Body of pancreas (tissue), 4 donors: ENCODE measurements at regions not wholly inside any gene's neighbourhood (a gene's known extent, or its start where the extent isn't known, plus 50 kb on each side); places are given as distances from the start of the nearest gene placed in this dataset.
"Not testable (repeated sequence)": the region's sequence is repeated elsewhere in the genome, so short reads cannot be mapped to it uniquely, and the experiment has no call there.

ENCODE experiments used
- ATAC-seq: fragments of 150-250 bp; one replicate; pipeline ENCODE4 v1.9.1; 2016
- DNase-seq, 4 donors: peaks; one replicate each; pipeline ENCODE4 v3.0.0-alpha.2; 2019
- H3K27ac ChIP-seq, 4 donors: fragments of 200-600 bp; sonication (generic); 1 replicate in 3 of 4; 2 replicates in 1 of 4; pipeline versions ENCODE4 v1.5.1 to v1.6.1; 2016 to 2019; ENCODE audit warnings: mild to moderate bottlenecking in 1 of 4, mixed read lengths in 1 of 4, moderate library complexity in 1 of 4
- H3K27me3 ChIP-seq, 2 donors: fragments of 200-600 bp; sonication (generic); one replicate each; pipeline ENCODE4 v1.6.0; 2016; ENCODE audit warnings: mild to moderate bottlenecking in 1 of 2
- H3K36me3 ChIP-seq, 2 donors: fragments of 200-600 bp; sonication (generic); replicated peaks in 1 of 2; 2 replicates each; pipeline ENCODE4 v1.5.1; 2016; ENCODE audit warnings: low read depth in 2 of 2; ENCODE audit not compliant: insufficient read depth in 1 of 2
- H3K4me1 ChIP-seq: fragments of 200-600 bp; sonication (generic); one replicate; pipeline ENCODE4 v1.6.0; 2016
- H3K4me3 ChIP-seq, 2 donors: fragments of 200-600 bp; sonication (generic); 1 replicate in 1 of 2; 2 replicates in 1 of 2; pipeline ENCODE4 v1.5.1; 2016 to 2019
- H3K9me3 ChIP-seq, 3 donors: fragments of 200-600 bp; sonication (generic); 1 replicate in 2 of 3; 2 replicates in 1 of 3; pipeline ENCODE4 v1.5.1; 2016
- POLR2A ChIP-seq, 3 donors: fragments of 450-650 bp; IDR thresholded peaks; one replicate each; pipeline ENCODE4 v1.6.1; 2016; ENCODE audit warnings: antibody characterized with exemption in 3 of 3, mild to moderate bottlenecking in 2 of 3
- WGBS, 2 donors: methylation state at CpG; one replicate each; pipeline ENCODE4 v1.1.5; 2017; 5-methylcytosine and 5-hydroxymethylcytosine counted together
- intact Hi-C: fragments of 100-400 bp; cut with DNase I; formaldehyde crosslinking; loops from one replicate; pipeline ENCODE4 v1.15.1; 2023
- TF ChIP-seq, protein P1 (sequence below), 7 experiments: fragments of 450-650 bp in 4 of 7; fragments of 200-600 bp in 3 of 7; sonication (generic) in 3 of 7; IDR thresholded peaks; one replicate each; pipeline ENCODE4 v1.5.1; 2016 to 2019; ENCODE audit warnings: antibody characterized with exemption in 7 of 7

DNA sequence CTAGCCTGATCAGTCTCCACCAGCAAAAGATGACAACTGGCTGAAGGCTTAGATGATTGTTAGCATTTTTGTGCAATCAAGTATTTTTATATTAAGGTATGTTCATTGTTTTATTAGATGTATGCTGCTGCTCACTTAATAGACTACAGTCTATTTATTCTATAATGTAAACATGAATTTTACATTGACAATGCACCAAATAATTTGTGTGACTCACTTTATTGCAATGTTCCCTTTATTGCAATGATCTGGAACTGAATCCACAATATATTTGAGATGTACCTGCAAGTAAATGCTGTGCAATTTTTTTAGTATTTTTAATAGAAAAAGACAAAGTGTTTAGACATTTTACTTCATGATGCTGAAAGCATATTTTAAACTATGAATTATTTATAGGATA, 896.5 kb downstream of the AMY1C start:
- no peaks in the 10 kb centered on the region for H3K27me3 ChIP-seq
- ATAC-seq: no peak
- no peak overlapping the region for H3K27ac ChIP-seq
- no peak for DNase-seq
- no peak overlapping the region for H3K4me3 ChIP-seq
- no peaks in the 10 kb centered on the region for H3K4me1 ChIP-seq
- intact Hi-C loops: no loop called here
- H3K9me3 ChIP-seq: no peaks in the 10 kb centered on the region
- TF ChIP-seq POLR2A (IDR thresholded peaks at IDR 0.05): no peak
- TF ChIP-seq, protein P1, sequence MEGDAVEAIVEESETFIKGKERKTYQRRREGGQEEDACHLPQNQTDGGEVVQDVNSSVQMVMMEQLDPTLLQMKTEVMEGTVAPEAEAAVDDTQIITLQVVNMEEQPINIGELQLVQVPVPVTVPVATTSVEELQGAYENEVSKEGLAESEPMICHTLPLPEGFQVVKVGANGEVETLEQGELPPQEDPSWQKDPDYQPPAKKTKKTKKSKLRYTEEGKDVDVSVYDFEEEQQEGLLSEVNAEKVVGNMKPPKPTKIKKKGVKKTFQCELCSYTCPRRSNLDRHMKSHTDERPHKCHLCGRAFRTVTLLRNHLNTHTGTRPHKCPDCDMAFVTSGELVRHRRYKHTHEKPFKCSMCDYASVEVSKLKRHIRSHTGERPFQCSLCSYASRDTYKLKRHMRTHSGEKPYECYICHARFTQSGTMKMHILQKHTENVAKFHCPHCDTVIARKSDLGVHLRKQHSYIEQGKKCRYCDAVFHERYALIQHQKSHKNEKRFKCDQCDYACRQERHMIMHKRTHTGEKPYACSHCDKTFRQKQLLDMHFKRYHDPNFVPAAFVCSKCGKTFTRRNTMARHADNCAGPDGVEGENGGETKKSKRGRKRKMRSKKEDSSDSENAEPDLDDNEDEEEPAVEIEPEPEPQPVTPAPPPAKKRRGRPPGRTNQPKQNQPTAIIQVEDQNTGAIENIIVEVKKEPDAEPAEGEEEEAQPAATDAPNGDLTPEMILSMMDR (IDR thresholded peaks at IDR 0.05): no peak
- no peaks in the 10 kb centered on the region for H3K36me3 ChIP-seq

DNA sequence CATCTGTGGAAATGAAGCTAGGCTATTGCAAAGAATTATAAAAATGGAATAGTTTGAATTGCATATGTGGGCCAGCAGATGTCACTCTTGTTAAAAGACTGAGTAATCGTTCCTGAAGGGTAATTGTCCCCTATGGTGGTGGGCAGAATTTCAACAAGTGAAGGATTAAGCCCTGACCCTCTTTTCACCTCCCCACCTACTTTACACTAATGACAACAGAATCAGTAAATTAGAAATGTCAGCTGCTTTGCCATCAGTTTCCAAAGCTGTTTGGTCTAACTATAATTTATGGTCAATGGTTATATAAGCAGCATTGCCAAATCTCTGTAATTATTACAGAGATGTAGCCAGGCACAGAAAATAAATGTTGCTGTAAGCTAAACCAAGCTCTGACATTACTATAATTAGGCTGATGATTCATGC, 898.6 kb downstream of the AMY1C start:
- no peaks in the 10 kb centered on the region for H3K27me3 ChIP-seq
- H3K4me1 ChIP-seq: no peaks in the 10 kb centered on the region
- TF ChIP-seq, protein P1 (IDR thresholded peaks at IDR 0.05): peak in 4 of 7 experiments; percentile 8 to 13 (median 10)
- TF ChIP-seq POLR2A (IDR thresholded peaks at IDR 0.05): no peak
- DNase-seq (no peak), ATAC-seq (no peak)
- H3K9me3 ChIP-seq: no peaks in the 10 kb centered on the region
- WGBS, 2 donors: 0 to 4% methylated on average over 1 of the region's 1 CpG
- intact Hi-C loops: no loop called here
- no peaks in the 10 kb centered on the region for H3K36me3 ChIP-seq
- no peak overlapping the region for H3K27ac ChIP-seq
- no peak overlapping the region for H3K4me3 ChIP-seq

DNA sequence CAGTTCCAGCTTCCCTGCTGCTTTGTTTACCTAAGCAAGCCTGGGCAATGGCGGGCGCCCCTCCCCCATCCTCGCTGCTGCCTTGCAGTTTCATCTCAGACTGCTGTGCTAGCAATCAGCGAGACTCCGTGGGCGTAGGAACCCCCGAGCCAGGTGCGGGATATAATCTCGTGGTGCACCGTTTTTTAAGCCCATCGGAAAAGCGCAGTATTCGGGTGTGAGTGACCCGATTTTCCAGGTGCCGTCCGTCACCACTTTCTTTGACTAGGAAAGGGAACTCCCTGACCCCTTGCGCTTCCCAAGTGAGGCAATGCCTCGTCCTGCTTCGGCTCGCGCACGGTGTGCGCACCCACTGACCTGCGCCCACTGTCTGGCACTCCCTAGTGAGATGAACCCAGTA, 914.7 kb downstream of the AMY1C start:
- H3K9me3 ChIP-seq, intact Hi-C loops, H3K4me3 ChIP-seq, DNase-seq, H3K27ac ChIP-seq, ATAC-seq, H3K4me1 ChIP-seq, H3K36me3 ChIP-seq, H3K27me3 ChIP-seq: not testable (repeated sequence)
- WGBS, 2 donors: 81 to 83% methylated on average over 22 to 24 of the region's 24 CpGs

DNA sequence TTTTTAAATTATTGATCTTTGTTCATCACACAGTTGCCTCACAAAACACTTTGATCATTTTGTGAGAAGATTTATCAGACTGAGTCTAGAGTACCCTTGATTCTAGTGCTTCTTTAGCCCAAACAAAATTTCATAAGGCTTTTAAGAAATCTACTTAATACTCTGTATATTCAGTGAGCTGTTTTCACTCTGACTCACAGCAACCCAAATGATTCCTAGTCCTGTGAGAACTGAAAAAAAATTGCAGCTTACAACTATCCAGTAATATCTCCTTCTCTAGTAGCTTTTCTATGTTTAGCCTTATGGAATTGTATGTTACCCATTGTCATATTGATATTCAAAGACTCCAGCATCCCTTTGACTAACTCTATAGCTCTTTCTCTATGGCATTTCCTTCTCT, 915.6 kb downstream of the AMY1C start:
- H3K27me3 ChIP-seq: no peaks in the 10 kb centered on the region
- DNase-seq: no peak
- no peaks in the 10 kb centered on the region for H3K36me3 ChIP-seq
- no peak overlapping the region for H3K4me3 ChIP-seq
- no peak overlapping the region for H3K27ac ChIP-seq
- TF ChIP-seq, protein P1 (IDR thresholded peaks at IDR 0.05): no peak
- no peak for ATAC-seq
- no peaks in the 10 kb centered on the region for H3K4me1 ChIP-seq
- no peaks in the 10 kb centered on the region for H3K9me3 ChIP-seq
- intact Hi-C loops: no loop called here

DNA sequence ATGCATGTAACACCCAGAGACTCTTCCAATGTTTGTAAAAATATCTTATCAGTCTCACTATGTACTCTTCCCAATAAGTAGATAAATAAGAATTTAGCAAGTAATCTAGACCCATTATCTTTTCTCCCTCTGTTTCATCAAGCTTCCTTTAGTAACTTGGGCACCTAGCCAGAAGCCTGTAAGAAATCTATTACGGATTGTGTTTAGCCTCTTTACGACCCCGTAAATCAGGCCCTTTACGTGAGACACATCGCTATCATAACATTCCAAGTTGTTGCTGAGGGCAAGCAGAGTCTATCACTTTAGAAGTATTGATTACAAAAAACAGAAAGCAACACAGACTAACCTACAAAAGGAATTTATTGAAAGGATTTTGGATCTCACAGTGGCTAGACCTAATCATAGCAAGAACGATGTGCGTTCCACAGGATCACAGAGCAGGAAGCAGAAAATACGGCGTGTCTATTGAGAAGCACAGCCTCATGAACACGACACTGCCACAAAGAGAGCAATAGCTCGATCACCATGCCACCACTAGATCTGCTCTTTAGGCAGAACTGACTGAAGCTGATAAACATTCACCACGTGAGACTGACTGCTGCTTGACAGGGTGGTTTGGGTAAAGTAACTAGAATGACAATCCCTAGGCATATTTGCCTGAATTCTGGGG, 922.1 kb downstream of the AMY1C start:
- no peaks in the 10 kb centered on the region for H3K4me1 ChIP-seq
- no peak for ATAC-seq
- no peak overlapping the region for H3K4me3 ChIP-seq
- H3K27ac ChIP-seq: no peak overlapping the region
- H3K9me3 ChIP-seq: no peaks in the 10 kb centered on the region
- DNase-seq: no peak
- no peaks in the 10 kb centered on the region for H3K36me3 ChIP-seq
- intact Hi-C loops: no loop called here
- 43 to 45% methylated on average over 12 of the region's 12 CpGs for WGBS, 2 donors
- no peak for TF ChIP-seq POLR2A (IDR thresholded peaks at IDR 0.05)
- TF ChIP-seq, protein P1 (IDR thresholded peaks at IDR 0.05): no peak
- no peaks in the 10 kb centered on the region for H3K27me3 ChIP-seq
